ENCODE measurements at regions not wholly inside any gene's neighbourhood (a gene's known extent, or its start where the extent isn't known, plus 50 kb on each side); places are given as distances from the start of the nearest gene placed in this dataset.

DNA sequence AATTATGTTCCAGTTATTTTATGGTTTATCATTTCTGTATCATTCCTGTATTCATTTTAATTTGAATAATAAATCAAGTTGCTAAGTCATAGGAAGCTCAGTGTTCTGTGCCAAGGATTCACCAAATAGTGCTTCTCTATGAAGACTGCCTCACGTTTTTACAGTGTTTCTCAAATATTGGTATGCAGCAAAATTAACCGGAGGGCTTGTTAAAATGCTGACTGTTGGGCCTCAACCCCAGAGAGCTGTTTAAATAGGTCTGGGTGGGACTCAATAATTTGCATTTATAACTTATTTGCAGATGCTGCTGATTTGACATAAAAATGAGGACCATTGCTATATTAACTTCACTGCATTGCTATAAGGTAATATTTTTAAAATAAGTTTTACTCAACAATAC is 166.7 kb downstream of the TINAG start:
- Histone ChIP-seq H3K36me3 (ENCODE audit: control insufficient read depth, insufficient read depth, low read length) (no peaks in the 10 kb centered on the region), H3K27me3 (replicated peaks; ENCODE audit: control insufficient read depth, insufficient read depth, low read length, poor library complexity, severe bottlenecking) (no peaks in the 10 kb centered on the region), H3K27ac (ENCODE audit: insufficient read depth, low read length, poor library complexity, severe bottlenecking) (no peak overlapping the region), H3K4me1 (ENCODE audit: control insufficient read depth, insufficient read depth, low read length, poor library complexity, severe bottlenecking) (no peaks in the 10 kb centered on the region), H3K9me3 (ENCODE audit: control insufficient read depth, low read length) (no peaks in the 10 kb centered on the region), H3K4me3 (ENCODE audit: insufficient read depth, low read depth, low read length, poor library complexity, severe bottlenecking) (no peak overlapping the region)
- no peak for DNase-seq

DNA sequence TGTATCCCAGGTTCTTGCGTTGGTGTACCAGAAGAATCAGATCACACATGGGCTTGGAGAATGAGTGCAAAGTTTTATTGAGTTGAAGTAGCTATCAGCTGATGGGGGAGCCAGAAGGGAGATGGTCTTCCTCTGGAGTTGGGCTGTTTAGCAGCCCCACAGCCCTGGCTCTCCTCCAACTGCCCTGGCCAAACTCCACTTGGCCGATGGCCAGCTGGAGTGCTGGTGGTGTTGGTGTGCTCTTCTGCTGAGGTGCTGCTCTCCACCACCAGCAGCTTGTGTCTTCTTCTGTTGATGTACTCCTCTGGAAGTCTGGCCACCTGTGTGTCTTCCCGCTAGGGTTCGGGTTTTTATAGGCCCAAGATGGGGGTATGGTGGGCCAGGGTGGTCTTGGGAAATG is 172.8 kb downstream of the TINAG start:
- Histone ChIP-seq H3K27ac (ENCODE audit: insufficient read depth, low read length, poor library complexity, severe bottlenecking) (no peak overlapping the region), H3K27me3 (replicated peaks; ENCODE audit: control insufficient read depth, insufficient read depth, low read length, poor library complexity, severe bottlenecking) (no peaks in the 10 kb centered on the region), H3K36me3 (ENCODE audit: control insufficient read depth, insufficient read depth, low read length) (no peaks in the 10 kb centered on the region), H3K4me3 (ENCODE audit: insufficient read depth, low read depth, low read length, poor library complexity, severe bottlenecking) (no peak overlapping the region), H3K9me3 (ENCODE audit: control insufficient read depth, low read length) (no peaks in the 10 kb centered on the region), H3K4me1 (ENCODE audit: control insufficient read depth, insufficient read depth, low read length, poor library complexity, severe bottlenecking) (no peaks in the 10 kb centered on the region)
- no peak for DNase-seq

DNA sequence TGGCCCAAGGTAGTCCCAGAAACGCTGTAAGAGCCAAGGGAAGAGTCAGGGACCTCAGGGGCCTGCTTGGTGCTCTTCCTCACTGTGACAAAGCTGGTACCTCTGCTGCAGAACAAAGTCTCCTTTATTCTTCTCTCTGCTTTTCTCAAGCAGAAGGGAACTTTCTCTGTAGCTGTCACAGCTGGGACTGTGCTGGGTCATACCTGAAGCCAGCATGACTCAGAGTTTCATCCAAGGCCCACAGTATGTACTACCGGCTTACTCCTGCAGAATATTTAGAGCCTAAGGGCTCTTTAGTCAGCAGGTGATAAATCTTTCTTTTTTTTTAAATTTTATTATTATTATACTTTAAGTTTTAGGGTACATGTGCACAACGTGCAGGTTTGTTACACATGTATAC is 183.2 kb downstream of the TINAG start:
- H3K27ac ChIP-seq (ENCODE audit: insufficient read depth, low read length, poor library complexity, severe bottlenecking), result no peak overlapping the region
- H3K27me3 ChIP-seq (replicated peaks; ENCODE audit: control insufficient read depth, insufficient read depth, low read length, poor library complexity, severe bottlenecking), result no peaks in the 10 kb centered on the region
- no peak overlapping the region for H3K4me3 ChIP-seq (ENCODE audit: insufficient read depth, low read depth, low read length, poor library complexity, severe bottlenecking)
- H3K9me3 ChIP-seq (ENCODE audit: control insufficient read depth, low read length), result no peaks in the 10 kb centered on the region
- H3K36me3 ChIP-seq (ENCODE audit: control insufficient read depth, insufficient read depth, low read length), result no peaks in the 10 kb centered on the region
- H3K4me1 ChIP-seq (ENCODE audit: control insufficient read depth, insufficient read depth, low read length, poor library complexity, severe bottlenecking), result no peaks in the 10 kb centered on the region
- no peak for DNase-seq

DNA sequence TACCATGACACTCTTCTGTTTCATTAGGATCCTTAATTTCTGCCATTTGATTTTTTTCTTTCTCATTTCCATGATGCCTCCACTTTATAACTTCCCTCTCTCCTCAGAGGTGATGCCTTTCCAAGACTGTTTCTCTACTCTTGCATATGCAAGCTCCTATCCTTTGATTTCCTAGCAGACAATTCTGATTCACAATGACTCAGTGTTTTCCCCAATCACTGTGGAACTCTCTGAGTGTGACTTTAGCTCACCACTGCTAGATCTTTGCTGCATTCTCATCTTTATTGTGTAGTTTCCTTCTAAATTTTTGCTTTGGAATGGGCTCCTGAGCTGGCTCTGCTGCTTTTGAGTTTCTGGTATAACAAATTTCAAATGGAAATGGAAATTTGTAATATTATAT is 184.9 kb downstream of the TINAG start:
- Histone ChIP-seq H3K27me3 (replicated peaks; ENCODE audit: control insufficient read depth, insufficient read depth, low read length, poor library complexity, severe bottlenecking) (no peaks in the 10 kb centered on the region), H3K4me3 (ENCODE audit: insufficient read depth, low read depth, low read length, poor library complexity, severe bottlenecking) (no peak overlapping the region), H3K36me3 (ENCODE audit: control insufficient read depth, insufficient read depth, low read length) (no peaks in the 10 kb centered on the region), H3K4me1 (ENCODE audit: control insufficient read depth, insufficient read depth, low read length, poor library complexity, severe bottlenecking) (no peaks in the 10 kb centered on the region), H3K27ac (ENCODE audit: insufficient read depth, low read length, poor library complexity, severe bottlenecking) (no peak overlapping the region), H3K9me3 (ENCODE audit: control insufficient read depth, low read length) (no peaks in the 10 kb centered on the region)
- DNase-seq, result no peak

DNA sequence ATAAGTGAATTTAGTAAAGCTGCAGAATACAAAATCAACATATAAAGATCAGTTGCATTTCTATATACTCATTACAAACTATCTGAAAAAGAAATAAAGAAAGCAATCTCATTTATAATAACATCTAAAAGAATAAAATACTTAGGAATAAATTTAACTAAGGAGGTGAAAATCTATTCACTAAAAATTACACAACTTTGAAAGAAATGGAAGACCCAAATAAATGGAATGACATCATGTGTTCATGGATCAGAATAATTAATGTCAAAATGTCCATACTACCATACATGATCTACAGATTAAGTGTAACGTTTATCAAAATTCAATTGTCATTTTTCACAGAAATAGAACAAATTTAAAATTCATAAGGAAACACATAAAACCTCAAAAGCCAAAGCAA is 194.9 kb downstream of the TINAG start:
- Histone ChIP-seq H3K27me3 (replicated peaks; ENCODE audit: control insufficient read depth, insufficient read depth, low read length, poor library complexity, severe bottlenecking) (no peaks in the 10 kb centered on the region), H3K9me3 (ENCODE audit: control insufficient read depth, low read length) (no peaks in the 10 kb centered on the region), H3K4me3 (ENCODE audit: insufficient read depth, low read depth, low read length, poor library complexity, severe bottlenecking) (no peak overlapping the region), H3K4me1 (ENCODE audit: control insufficient read depth, insufficient read depth, low read length, poor library complexity, severe bottlenecking) (no peaks in the 10 kb centered on the region), H3K27ac (ENCODE audit: insufficient read depth, low read length, poor library complexity, severe bottlenecking) (no peak overlapping the region), H3K36me3 (ENCODE audit: control insufficient read depth, insufficient read depth, low read length) (no peaks in the 10 kb centered on the region)
- DNase-seq, result no peak

DNA sequence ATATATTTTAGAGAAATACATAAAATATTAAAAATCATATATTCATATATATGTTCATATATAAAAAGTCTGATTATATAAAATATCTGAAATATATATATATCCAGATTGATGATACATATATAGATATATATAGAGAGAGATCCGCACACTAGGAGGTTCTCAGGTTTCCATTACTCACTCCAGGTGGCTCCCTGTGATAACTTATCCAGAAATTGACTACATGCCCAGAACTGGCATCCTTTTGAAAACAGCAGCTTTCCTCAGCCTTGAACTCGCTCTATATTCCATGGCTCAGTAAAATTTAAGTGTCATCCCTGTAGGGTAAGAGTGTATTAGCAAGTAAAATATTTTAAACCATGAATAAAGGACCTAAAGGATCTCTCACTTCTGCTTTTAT is 206.8 kb downstream of the TINAG start:
- Histone ChIP-seq H3K4me1 (ENCODE audit: control insufficient read depth, insufficient read depth, low read length, poor library complexity, severe bottlenecking) (no peaks in the 10 kb centered on the region), H3K27me3 (replicated peaks; ENCODE audit: control insufficient read depth, insufficient read depth, low read length, poor library complexity, severe bottlenecking) (no peaks in the 10 kb centered on the region), H3K36me3 (ENCODE audit: control insufficient read depth, insufficient read depth, low read length) (no peaks in the 10 kb centered on the region), H3K9me3 (ENCODE audit: control insufficient read depth, low read length) (no peaks in the 10 kb centered on the region), H3K27ac (ENCODE audit: insufficient read depth, low read length, poor library complexity, severe bottlenecking) (no peak overlapping the region), H3K4me3 (ENCODE audit: insufficient read depth, low read depth, low read length, poor library complexity, severe bottlenecking) (no peak overlapping the region)
- DNase-seq, result no peak

DNA sequence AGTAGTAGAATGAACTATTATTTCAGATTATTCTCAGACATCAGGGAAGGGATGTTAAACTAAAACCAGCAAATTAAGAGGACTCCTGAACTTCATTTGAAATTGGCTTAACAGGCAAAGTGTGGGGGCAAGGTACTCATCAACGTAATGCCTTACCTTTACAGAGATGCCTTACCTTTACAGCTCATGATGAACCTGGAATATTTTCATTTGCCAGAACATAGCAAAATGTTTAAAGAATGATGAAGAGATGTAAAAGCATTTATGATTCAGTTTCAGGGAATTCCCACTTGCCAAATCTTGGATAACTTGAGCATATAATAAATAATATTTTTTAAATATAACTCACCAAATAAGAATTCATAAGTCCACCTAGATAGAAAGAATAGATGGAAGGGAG is 207.5 kb downstream of the TINAG start:
- H3K9me3 ChIP-seq (ENCODE audit: control insufficient read depth, low read length), result no peaks in the 10 kb centered on the region
- H3K27ac ChIP-seq (ENCODE audit: insufficient read depth, low read length, poor library complexity, severe bottlenecking), result no peak overlapping the region
- no peak overlapping the region for H3K4me3 ChIP-seq (ENCODE audit: insufficient read depth, low read depth, low read length, poor library complexity, severe bottlenecking)
- H3K36me3 ChIP-seq (ENCODE audit: control insufficient read depth, insufficient read depth, low read length), result no peaks in the 10 kb centered on the region
- H3K4me1 ChIP-seq (ENCODE audit: control insufficient read depth, insufficient read depth, low read length, poor library complexity, severe bottlenecking), result no peaks in the 10 kb centered on the region
- DNase-seq, result no peak
- no peaks in the 10 kb centered on the region for H3K27me3 ChIP-seq (replicated peaks; ENCODE audit: control insufficient read depth, insufficient read depth, low read length, poor library complexity, severe bottlenecking)

DNA sequence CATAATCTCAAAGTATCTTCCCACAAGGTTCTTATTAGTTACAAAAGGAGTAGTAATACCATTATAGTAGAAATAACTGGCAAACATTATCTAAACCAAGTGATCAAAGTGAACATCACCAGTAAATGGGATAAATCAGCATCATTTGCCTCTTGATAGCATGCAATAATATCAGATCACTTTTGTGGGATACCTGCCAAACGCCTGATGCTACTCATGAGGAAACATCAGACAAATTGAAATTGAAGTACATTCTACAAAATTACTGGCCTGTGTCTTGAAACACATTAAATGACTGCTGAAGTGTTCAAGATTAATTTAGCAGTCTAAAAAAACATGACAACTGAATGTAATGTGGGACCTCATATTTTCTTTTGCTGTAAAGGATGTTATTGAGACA is 208.1 kb downstream of the TINAG start:
- no peak for DNase-seq
- Histone ChIP-seq H3K27ac (ENCODE audit: insufficient read depth, low read length, poor library complexity, severe bottlenecking) (no peak overlapping the region), H3K36me3 (ENCODE audit: control insufficient read depth, insufficient read depth, low read length) (no peaks in the 10 kb centered on the region), H3K4me1 (ENCODE audit: control insufficient read depth, insufficient read depth, low read length, poor library complexity, severe bottlenecking) (no peaks in the 10 kb centered on the region), H3K27me3 (replicated peaks; ENCODE audit: control insufficient read depth, insufficient read depth, low read length, poor library complexity, severe bottlenecking) (no peaks in the 10 kb centered on the region), H3K4me3 (ENCODE audit: insufficient read depth, low read depth, low read length, poor library complexity, severe bottlenecking) (no peak overlapping the region), H3K9me3 (ENCODE audit: control insufficient read depth, low read length) (no peaks in the 10 kb centered on the region)

DNA sequence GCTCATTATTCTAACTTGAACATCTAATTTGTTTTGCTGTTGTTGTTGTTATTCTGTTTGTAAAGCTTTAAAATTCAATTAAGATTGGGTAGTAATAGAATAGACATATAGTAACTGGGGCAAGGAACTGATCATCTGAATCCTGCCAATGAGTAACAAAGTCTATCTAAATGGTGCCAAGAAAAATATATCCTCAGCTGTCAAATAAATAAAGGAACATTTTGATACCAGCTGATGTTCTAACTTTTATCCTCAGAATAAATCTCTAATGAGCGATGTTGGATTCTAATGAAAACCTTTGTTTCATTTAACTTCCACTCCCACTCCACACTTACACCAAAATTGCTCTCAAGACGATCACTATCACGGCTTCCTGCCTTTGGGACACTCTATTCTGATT is 210.9 kb downstream of the TINAG start:
- Histone ChIP-seq H3K27me3 (replicated peaks; ENCODE audit: control insufficient read depth, insufficient read depth, low read length, poor library complexity, severe bottlenecking) (no peaks in the 10 kb centered on the region), H3K9me3 (ENCODE audit: control insufficient read depth, low read length) (no peaks in the 10 kb centered on the region), H3K4me1 (ENCODE audit: control insufficient read depth, insufficient read depth, low read length, poor library complexity, severe bottlenecking) (no peaks in the 10 kb centered on the region), H3K4me3 (ENCODE audit: insufficient read depth, low read depth, low read length, poor library complexity, severe bottlenecking) (no peak overlapping the region), H3K27ac (ENCODE audit: insufficient read depth, low read length, poor library complexity, severe bottlenecking) (no peak overlapping the region), H3K36me3 (ENCODE audit: control insufficient read depth, insufficient read depth, low read length) (no peaks in the 10 kb centered on the region)
- DNase-seq, result no peak

DNA sequence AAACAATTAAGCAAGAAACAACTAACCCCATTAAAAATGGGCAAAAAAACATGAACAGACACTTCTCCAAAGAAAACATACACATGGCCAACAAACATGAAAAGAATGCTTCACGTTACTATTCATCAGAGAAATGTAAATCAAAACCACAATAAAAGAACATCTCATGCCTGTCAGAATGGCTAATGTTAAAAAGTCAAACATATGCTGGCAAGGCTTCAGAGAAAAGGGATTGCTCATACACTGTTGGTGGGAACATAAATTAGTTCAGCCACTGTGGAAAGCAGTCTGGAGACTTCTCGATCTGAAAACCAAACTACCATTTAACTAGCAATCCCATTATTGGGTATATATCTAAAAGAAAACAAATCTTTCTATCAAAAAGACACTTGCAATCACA is 217.5 kb downstream of the TINAG start:
- Histone ChIP-seq H3K4me3 (ENCODE audit: insufficient read depth, low read depth, low read length, poor library complexity, severe bottlenecking) (no peak overlapping the region), H3K4me1 (ENCODE audit: control insufficient read depth, insufficient read depth, low read length, poor library complexity, severe bottlenecking) (no peaks in the 10 kb centered on the region), H3K36me3 (ENCODE audit: control insufficient read depth, insufficient read depth, low read length) (no peaks in the 10 kb centered on the region), H3K9me3 (ENCODE audit: control insufficient read depth, low read length) (no peaks in the 10 kb centered on the region), H3K27ac (ENCODE audit: insufficient read depth, low read length, poor library complexity, severe bottlenecking) (no peak overlapping the region), H3K27me3 (replicated peaks; ENCODE audit: control insufficient read depth, insufficient read depth, low read length, poor library complexity, severe bottlenecking) (no peaks in the 10 kb centered on the region)
- no peak for DNase-seq

DNA sequence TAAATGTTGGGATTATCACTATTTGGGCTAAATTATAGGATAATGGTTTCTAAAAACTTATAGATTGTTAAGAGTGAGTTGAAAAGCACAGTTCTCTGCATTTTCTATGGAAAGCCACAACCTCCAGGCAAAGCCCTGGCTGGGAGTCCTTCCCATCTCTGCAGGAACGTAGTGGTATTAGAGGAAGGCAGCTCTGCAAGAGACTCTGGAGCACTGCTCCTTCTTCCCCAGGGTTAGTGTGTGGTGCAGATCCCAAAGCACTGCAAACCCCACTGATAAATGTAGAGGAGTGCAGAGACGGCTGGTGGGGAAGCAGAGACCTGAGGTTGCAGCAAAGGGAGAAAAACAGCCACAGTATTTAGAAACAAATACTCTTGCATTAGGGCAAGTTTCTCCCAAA is 225.3 kb downstream of the TINAG start:
- Histone ChIP-seq H3K4me1 (ENCODE audit: control insufficient read depth, insufficient read depth, low read length, poor library complexity, severe bottlenecking) (no peaks in the 10 kb centered on the region), H3K4me3 (ENCODE audit: insufficient read depth, low read depth, low read length, poor library complexity, severe bottlenecking) (no peak overlapping the region), H3K9me3 (ENCODE audit: control insufficient read depth, low read length) (no peaks in the 10 kb centered on the region), H3K27ac (ENCODE audit: insufficient read depth, low read length, poor library complexity, severe bottlenecking) (no peak overlapping the region), H3K36me3 (ENCODE audit: control insufficient read depth, insufficient read depth, low read length) (no peaks in the 10 kb centered on the region), H3K27me3 (replicated peaks; ENCODE audit: control insufficient read depth, insufficient read depth, low read length, poor library complexity, severe bottlenecking) (no peaks in the 10 kb centered on the region)
- no peak for DNase-seq
